ENCODE measurements at regions not wholly inside any gene's neighbourhood (a gene's known extent, or its start where the extent isn't known, plus 50 kb on each side); places are given as distances from the start of the nearest gene placed in this dataset.

DNA sequence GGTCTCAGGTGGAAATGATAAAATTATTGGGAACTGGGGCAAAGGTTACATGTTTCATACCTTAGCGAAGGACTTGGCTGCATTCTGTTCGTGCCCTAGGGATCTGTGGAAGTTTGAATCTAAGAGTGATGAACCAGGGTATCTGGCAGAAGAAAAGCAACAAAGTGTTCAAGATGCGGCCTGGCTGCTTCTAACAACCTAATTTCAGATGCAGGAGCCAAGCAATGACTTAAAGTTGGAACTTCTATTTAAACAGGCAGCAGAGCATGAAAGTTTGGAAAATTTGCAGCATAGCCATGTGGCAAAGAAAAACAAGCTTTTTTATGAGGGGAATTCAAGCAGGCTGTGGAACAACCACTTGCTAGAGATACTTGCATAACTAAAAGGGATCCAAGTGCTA lies 73.5 kb downstream of the CD24 start:
- H3K27me3 ChIP-seq = no peaks in the 10 kb centered on the region
- TF ChIP-seq Cebpa-rat (IDR thresholded peaks at IDR 0.05) = no peak
- H3K27ac ChIP-seq = no peak overlapping the region
- H3K9me3 ChIP-seq = peaks cover 25% of the 10 kb centered on the region
- no peak overlapping the region for H3K4me2 ChIP-seq
- no peaks in the 10 kb centered on the region for H4K20me1 ChIP-seq
- no peak overlapping the region for H3K9ac ChIP-seq
- no peaks in the 10 kb centered on the region for H3K36me3 ChIP-seq
- no peaks in the 10 kb centered on the region for H3K4me1 ChIP-seq
- H3K4me3 ChIP-seq = no peak overlapping the region

DNA sequence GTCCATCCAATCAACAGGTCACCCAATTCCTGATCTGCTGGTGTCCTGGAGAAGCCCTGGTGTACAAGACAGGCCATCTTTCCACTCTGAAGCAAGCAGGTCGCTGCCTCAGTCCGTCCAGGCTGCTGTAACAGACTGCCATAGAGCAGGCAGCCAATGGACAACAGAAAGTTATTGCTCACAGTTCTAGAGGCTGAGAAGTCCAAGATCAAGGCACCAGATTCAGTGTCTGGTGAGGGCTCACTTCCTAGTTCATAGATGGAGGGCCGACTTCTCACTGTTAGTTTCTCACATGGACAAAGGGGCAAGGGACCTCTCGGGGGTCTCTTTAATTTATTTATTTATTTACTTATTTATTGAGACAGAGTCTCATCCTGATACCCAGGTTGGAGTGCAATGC lies 74.8 kb downstream of the CD24 start:
- Histone ChIP-seq H4K20me1 (no peaks in the 10 kb centered on the region), H3K4me1 (no peaks in the 10 kb centered on the region), H3K9ac (no peak overlapping the region), H3K4me2 (no peak overlapping the region), H3K9me3 (peaks cover 25% of the 10 kb centered on the region), H3K27me3 (no peaks in the 10 kb centered on the region), H3K27ac (no peak overlapping the region), H3K36me3 (no peaks in the 10 kb centered on the region), H3K4me3 (no peak overlapping the region)
- TF ChIP-seq Cebpa-rat (IDR thresholded peaks at IDR 0.05) = no peak

DNA sequence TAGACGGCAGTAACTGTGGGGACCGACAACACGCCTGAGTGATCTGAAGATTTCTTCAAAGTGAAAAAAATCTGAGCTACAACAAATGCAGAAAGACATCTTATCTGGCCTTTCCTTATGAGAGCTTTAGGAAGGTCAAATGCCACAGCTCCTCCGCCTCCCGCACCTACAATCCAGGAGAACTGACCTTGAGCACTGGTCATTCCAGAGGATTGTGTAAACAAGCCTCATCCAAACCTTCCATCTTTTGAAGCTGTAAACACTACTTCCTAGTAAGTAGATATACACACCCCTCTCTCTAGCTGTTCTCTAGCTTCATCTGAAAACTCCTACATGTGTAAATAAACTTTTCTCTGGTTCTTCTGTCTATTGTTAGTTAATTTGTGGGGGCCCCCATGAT lies 76.9 kb downstream of the CD24 start:
- no peak for TF ChIP-seq Cebpa-rat (IDR thresholded peaks at IDR 0.05)
- Histone ChIP-seq H3K27ac (no peak overlapping the region), H3K4me1 (no peaks in the 10 kb centered on the region), H3K9me3 (peaks cover 25% of the 10 kb centered on the region), H3K9ac (no peak overlapping the region), H3K4me2 (no peak overlapping the region), H3K4me3 (no peak overlapping the region), H3K27me3 (no peaks in the 10 kb centered on the region), H4K20me1 (no peaks in the 10 kb centered on the region), H3K36me3 (no peaks in the 10 kb centered on the region)

- H3K4me3 ChIP-seq = no peak overlapping the region
- H3K9me3 ChIP-seq = peaks cover 12% of the 10 kb centered on the region
- H3K27me3 ChIP-seq = no peaks in the 10 kb centered on the region
- no peak overlapping the region for H3K27ac ChIP-seq
- no peak overlapping the region for H3K9ac ChIP-seq
- H3K4me2 ChIP-seq = no peak overlapping the region
- no peak for TF ChIP-seq Cebpa-rat (IDR thresholded peaks at IDR 0.05)
- no peaks in the 10 kb centered on the region for H3K36me3 ChIP-seq
- H4K20me1 ChIP-seq = no peaks in the 10 kb centered on the region
- no peaks in the 10 kb centered on the region for H3K4me1 ChIP-seq
These were observed 78.9 kb downstream of the CD24 start for GRCh38 chr6:106895703-106896040.

DNA sequence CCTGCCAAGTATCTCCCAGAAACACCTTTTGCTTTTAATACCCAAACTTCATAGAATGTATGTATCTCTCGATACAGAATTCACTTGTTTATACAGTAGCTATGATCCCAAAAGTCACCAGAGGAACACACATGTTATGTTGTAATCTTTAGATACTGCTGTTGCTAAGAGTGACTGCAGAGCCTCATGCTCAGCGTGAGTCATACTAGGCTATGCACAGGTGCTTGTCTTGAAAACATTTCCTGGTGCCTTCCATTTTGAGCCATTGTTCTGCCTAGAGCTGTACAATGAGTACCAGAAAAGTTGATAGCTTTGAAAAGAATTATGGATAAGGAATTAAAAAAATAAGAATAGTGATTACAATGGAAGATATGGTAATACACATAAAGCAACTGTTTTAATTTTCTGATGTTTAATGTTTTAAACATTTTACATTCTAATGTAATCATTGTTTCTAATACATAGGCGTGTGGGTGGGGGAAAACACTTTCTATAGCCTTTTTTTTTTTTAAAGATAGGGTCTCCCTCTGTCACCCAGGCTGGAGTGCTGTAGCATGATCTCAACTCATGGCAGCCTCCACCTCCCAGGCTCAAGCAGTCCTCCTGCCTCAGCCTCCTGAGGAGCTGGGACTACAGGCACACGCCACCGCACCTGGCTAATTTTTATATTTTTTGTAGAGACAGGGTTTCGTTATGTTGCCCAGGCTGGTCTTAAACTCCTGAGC lies 79.4 kb downstream of the CD24 start:
- peaks cover 6% of the 10 kb centered on the region; the same call in 1 of the 2 replicates for H3K9me3 ChIP-seq
- no peak overlapping the region for H3K27ac ChIP-seq
- no peaks in the 10 kb centered on the region for H3K36me3 ChIP-seq
- H3K9ac ChIP-seq = no peak overlapping the region
- no peaks in the 10 kb centered on the region for H3K27me3 ChIP-seq
- H3K4me3 ChIP-seq = no peak overlapping the region
- H3K4me1 ChIP-seq = no peaks in the 10 kb centered on the region
- TF ChIP-seq Cebpa-rat (IDR thresholded peaks at IDR 0.05) = no peak
- H4K20me1 ChIP-seq = no peaks in the 10 kb centered on the region
- H3K4me2 ChIP-seq = no peak overlapping the region

DNA sequence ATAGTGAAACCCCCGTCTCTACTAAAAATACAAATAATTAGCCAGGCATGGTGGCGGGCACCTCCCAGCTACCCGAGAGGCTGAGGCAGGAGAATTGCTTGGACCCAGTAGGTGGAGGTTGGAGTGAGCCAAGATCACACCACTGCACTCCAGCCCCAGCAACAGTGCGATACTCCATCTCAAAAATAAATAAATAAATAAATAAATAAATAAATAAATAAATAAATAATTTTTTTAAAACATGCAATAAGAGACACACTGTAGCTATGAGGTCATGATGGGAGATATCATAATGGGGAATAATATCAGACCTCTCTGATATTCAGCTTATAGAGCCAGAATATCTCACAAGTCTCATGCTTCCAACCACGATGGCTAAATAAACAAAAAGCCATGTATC lies 82.3 kb downstream of the CD24 start:
- no peaks in the 10 kb centered on the region for H3K9me3 ChIP-seq
- H3K4me3 ChIP-seq = no peak overlapping the region
- no peak overlapping the region for H3K9ac ChIP-seq
- no peak overlapping the region for H3K27ac ChIP-seq
- no peak for TF ChIP-seq Cebpa-rat (IDR thresholded peaks at IDR 0.05)
- H3K4me1 ChIP-seq = peaks cover 7% of the 10 kb centered on the region
- H3K4me2 ChIP-seq = no peak overlapping the region
- no peaks in the 10 kb centered on the region for H4K20me1 ChIP-seq
- no peaks in the 10 kb centered on the region for H3K27me3 ChIP-seq
- no peaks in the 10 kb centered on the region for H3K36me3 ChIP-seq

GRCh38 chr6:106890447-106890846 lies 84.1 kb downstream of the CD24 start:
- H3K9me3 ChIP-seq = no peaks in the 10 kb centered on the region
- no peak overlapping the region for H3K27ac ChIP-seq
- TF ChIP-seq Cebpa-rat (IDR thresholded peaks at IDR 0.05) = no peak
- no peaks in the 10 kb centered on the region for H3K27me3 ChIP-seq
- H3K4me3 ChIP-seq = no peak overlapping the region
- H4K20me1 ChIP-seq = no peaks in the 10 kb centered on the region
- peaks cover 7% of the 10 kb centered on the region for H3K4me1 ChIP-seq
- no peak overlapping the region for H3K4me2 ChIP-seq
- no peak overlapping the region for H3K9ac ChIP-seq
- H3K36me3 ChIP-seq = no peaks in the 10 kb centered on the region

DNA sequence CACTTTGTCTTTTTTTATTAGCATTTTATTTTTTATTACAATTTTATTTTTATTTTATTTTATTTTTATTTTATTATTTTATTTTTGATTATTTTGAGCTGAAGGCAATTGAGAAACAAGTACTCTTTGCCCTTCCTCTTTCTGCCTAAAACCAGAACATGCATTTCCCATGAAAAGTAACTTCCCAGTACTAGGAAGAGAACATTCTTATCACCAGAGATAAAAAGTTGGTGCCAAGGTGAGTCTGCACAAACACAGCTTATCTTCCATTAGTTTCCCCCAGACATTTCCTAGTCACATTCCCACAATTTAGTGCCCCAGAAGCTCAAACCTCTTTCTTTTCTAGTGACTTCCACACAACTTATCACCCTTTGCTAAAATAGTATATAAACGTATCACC lies 84.8 kb downstream of the CD24 start:
- H3K9ac ChIP-seq = no peak overlapping the region
- no peaks in the 10 kb centered on the region for H3K27me3 ChIP-seq
- no peaks in the 10 kb centered on the region for H3K36me3 ChIP-seq
- peaks cover 7% of the 10 kb centered on the region for H3K4me1 ChIP-seq
- no peak overlapping the region for H3K27ac ChIP-seq
- H3K9me3 ChIP-seq = no peaks in the 10 kb centered on the region
- TF ChIP-seq Cebpa-rat (IDR thresholded peaks at IDR 0.05) = no peak
- no peak overlapping the region for H3K4me2 ChIP-seq
- no peaks in the 10 kb centered on the region for H4K20me1 ChIP-seq
- H3K4me3 ChIP-seq = no peak overlapping the region

DNA sequence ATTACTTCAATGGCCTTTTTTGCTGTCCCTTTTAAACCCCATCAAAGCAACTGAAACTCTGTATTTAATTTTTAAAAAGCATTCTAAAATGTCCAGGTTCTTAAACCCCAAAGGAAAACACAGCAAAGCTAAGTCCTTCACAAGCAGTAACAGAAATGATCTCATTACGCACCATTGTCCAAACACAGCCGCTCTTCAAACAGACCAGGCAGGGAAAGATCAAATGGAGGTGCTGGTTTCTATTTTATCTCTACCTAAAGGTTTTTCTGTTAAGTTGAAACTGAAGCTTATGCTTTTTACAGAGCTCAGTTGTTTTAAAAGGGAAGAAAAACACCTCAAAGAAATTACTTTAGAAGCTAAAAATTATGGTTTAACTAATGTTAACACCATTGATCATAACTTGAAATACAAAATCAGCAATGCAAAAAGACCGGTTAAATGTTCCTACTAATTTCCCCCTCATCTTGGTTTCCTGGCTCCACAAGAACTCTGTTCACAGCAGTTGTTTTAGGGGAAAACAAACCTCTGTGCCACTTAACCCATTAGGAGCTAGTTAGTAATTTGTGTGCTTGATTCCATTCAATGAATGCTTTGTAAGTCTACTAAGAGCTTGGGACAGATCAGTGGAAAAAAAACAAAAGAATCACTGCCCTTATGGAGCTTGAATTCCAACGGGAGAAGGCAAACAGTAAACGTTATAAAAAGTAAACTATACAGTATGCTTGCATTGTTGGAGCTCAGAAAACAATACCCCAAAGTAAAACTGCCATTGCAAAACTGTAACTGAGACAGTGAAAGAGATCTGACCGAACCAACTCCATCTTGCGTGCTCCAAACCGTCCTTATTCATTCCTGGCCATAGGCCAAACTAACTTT lies 87.4 kb downstream of the CD24 start:
- no peak overlapping the region for H3K9ac ChIP-seq
- H3K27me3 ChIP-seq = no peaks in the 10 kb centered on the region
- no peaks in the 10 kb centered on the region for H3K36me3 ChIP-seq
- no peaks in the 10 kb centered on the region for H4K20me1 ChIP-seq
- no peak overlapping the region for H3K4me3 ChIP-seq
- no peaks in the 10 kb centered on the region for H3K9me3 ChIP-seq
- no peak overlapping the region for H3K27ac ChIP-seq
- no peak for TF ChIP-seq Cebpa-rat (IDR thresholded peaks at IDR 0.05)
- H3K4me2 ChIP-seq = no peak overlapping the region
- H3K4me1 ChIP-seq = peaks cover 7% of the 10 kb centered on the region

DNA sequence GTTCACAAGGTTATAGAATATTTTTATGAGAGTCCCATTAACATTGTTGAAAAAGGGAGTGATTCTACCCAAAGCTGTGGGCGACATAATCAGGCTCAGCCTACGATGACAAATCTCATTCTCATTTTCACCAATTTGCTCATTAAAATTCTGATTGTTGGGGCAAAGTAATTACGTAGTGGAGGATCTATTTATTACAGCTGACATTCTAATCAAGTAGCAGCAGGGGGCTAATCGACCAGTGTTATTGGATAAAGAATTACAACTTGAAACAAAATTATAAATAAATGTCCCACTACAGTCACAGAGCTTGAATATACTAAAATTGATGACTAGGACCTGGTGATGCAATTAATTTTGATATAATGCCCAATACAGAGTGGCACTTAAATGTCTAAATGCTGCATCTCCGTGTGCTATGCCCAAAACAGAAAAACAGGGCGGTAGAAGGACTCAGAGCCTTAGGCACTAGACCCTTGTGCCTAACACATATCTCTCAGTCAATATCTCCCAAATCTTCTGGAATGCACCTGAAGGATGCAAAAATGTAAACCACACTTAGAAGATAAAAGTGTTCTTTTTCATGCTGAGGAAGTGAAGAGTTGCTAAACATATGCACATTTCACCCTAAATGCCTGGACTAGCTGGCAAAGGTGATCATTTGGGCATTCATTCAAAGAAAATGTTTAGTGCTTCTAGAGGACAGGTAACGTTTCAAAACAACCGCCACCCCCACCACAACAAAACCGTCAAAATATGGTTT lies 88.3 kb downstream of the CD24 start:
- Histone ChIP-seq H4K20me1 (no peaks in the 10 kb centered on the region), H3K9me3 (no peaks in the 10 kb centered on the region), H3K4me1 (peaks cover 7% of the 10 kb centered on the region), H3K4me2 (no peak overlapping the region), H3K9ac (no peak overlapping the region), H3K27me3 (no peaks in the 10 kb centered on the region), H3K36me3 (no peaks in the 10 kb centered on the region), H3K4me3 (no peak overlapping the region), H3K27ac (no peak overlapping the region)
- no peak for TF ChIP-seq Cebpa-rat (IDR thresholded peaks at IDR 0.05)

All from BLaER1 (cell line).